IPS DF 4.7 (cell line): ENCODE measurements at regions not wholly inside any gene's neighbourhood (a gene's known extent, or its start where the extent isn't known, plus 50 kb on each side); places are given as distances from the start of the nearest gene placed in this dataset.
"Not testable (repeated sequence)": the region's sequence is repeated elsewhere in the genome, so short reads cannot be mapped to it uniquely, and the experiment has no call there.

Source experiments
- DNase-seq: peaks from one replicate; pipeline ENCODE4 v3.0.0-alpha.2; 2013; ENCODE audit warnings: low spot score; ENCODE audit errors: extremely low read depth

DNA sequence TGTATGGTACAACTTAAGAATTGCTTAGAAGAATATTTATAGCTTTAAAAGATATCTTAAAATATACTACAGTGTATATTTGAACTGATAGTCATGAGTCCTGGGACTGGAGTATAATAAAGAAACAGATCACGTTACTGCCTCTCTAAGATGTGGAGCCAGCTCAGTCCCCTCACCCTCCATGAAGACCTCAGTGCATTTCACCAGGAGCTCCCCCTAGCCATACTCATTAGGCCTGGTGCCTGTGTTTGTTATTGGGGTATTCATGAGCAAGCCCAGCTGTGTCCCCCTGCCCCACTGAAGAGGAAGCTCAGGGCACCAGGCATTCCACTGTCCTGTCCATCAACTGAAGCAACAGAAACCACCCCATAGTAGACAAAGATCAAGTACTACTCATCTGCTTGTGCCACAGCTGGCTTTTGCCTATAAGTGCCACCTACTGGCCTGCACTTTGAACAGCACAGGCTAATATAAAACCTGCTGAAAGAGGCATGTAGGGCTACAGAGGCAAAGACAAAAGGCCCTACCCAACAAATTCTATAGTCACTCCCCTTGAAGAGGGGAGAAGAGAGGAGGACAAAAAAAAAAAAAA lies 850.2 kb upstream of the NUDT12 start:
- DNase-seq = peak; percentile 38

DNA sequence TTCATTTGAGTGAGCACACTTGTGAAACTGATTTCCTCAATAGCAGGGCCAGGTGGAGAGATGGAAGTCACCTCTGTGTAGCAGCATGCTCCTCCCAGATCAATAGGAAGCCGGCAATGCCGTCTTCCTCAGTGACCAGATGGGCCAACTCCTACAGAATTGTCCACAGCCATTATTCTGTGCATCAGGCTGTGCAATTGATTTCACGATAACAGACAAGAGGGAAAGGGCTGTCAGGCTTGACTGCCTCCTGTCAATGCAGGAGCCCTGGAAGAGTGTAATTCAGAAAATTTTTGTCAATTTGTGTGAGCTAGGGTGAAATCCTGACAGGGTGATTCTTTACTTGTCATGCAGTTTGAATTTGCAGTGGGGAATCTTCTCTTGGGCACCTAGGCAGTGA lies 838.4 kb upstream of the NUDT12 start:
- no peak for DNase-seq

DNA sequence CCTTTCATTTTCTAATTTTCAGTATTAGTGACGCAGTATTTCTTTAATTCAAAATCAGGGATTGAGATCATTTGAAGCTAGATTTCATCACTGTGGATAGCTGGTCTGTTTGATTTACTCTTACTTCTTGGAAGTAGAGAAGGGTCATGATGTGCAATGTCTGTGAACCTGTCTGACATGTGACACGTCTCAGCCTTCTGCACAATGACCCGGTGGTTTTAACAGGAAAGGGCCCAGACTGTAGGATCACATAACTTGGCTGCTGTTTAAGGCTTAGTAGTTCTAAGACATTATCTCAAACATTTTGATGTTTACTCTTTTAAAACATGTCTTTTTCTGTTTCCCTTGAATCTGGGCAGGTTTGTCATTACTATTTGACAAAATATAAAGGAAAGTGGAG lies 823.3 kb upstream of the NUDT12 start:
- DNase-seq = no peak

DNA sequence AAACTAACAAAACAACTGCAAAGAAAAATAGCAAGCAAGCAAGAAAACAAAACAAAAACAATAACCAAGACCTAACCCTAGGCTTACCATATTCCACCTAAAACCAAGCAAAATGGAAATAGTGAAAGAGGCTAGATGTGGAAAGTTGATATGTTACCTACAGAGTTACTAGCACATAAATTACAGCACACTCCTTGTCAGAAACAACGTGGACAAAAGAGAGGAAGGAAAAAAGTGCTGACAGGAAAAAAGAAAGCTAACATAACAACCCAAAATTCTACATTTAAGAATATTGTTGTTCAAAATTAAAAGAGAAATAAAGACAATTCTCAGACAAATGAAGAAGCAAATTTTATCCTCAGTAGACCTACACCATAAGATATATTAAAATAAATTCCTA lies 812.8 kb upstream of the NUDT12 start:
- no peak for DNase-seq

DNA sequence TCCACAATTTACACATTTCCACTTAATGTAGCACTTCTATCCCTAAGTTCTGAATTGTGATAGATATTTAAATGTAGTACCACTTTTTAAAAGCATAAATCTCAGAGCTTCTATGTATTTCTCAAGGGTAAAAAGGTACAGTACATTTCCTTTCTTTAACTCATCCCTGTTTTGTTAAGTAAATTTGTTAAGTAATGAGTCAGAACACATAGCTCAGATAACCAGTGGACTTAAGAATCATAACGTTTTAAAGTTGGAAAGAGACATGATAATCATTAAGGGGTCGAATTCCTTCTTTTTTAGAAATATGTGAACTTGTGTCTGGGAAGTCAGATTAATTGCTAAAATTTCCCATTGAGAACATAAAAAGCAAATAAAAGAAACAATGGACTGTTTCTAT lies 810.2 kb upstream of the NUDT12 start:
- no peak for DNase-seq

DNA sequence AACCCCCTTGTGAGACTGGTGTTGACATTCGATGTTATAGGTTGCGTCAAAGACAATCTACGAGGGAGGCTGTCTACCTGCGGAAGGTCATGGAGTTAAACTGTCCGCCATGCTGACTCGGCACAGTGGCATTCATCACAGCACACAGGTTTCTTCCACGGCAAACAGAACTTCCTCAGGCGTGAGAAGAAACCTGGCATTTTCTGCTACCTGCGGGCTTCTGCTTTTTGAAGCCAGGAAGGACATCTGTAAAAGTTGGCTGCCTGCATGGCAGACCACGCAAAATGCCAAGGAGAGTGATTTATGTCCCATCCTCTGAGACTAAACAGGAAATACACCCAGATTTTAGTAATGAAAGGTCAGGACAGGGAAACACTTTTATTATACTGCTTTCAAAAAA lies 809.8 kb upstream of the NUDT12 start:
- no peak for DNase-seq

DNA sequence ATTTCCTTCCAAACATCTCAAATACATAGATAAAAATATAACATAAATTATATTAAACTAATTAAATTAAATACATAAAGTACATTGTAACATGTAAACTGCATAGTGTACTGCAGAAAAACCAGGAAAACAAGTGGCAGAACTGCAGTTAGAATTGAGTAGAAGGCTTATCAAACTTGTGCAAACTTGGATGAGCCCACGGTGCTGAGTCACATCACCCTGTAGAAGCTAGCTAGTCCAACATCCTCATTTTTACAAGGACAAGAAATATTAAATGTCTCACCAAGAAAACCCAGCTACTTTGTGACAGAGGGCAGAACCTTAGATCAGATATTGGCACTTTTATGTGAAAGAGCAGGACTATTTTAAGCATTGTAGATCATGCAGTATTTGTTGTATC lies 807.9 kb upstream of the NUDT12 start:
- DNase-seq = no peak

DNA sequence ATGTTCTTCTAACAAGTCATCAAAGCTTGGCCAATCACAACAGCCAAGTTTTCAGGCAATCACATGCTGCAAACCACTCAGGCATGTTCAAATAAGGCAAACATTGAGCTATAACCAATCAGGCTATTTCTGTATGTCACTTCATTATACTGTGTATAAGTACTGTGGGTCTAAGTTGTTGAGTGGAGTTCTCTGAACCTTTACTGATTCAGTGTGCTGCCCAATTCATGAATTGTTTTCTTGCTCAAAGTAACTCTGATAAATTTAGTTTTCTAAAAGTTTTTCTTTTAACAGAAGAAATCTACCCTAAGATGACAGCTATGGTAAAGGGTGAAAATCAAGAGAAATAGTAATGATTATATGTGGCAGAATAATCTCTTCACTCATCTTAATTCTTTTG lies 805.4 kb upstream of the NUDT12 start:
- DNase-seq = no peak

DNA sequence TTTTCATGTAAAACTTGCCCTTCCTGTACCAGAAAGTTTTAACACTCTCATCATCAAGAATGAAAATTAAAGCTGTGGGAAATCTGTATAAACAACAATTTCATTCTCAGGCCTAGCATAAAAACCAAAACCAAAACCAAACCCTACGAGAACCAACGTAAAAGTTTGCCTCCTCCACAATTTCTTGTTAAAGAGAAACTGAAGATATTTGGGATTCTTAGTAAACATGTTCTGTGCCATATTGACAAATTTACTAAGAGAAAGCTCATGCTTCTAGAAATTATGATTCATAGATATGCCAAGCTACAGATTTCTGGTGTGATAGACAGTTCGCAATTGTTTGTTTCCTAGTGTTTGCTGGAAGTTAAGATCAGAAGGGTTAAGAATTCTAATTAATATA lies 801.0 kb upstream of the NUDT12 start:
- DNase-seq = no peak

DNA sequence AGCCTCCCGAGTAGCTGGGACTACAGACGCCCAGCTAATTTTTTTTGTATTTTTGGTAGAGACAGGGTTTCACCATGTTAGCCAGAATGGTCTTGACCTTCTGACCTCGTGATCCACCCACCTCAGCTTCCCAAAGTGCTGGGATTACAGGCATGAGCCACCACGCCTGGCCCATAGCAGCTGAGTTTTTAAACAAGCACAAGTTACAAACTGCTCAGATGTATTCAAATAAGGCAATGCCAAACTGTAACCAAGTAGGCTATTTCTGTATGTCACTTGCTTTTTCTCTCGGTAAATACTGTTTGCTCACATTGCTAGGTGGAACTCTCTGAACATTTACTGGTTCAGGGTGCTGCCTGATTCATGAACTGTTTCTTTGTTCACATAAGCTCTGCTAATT lies 799.3 kb upstream of the NUDT12 start:
- DNase-seq = no peak

DNA sequence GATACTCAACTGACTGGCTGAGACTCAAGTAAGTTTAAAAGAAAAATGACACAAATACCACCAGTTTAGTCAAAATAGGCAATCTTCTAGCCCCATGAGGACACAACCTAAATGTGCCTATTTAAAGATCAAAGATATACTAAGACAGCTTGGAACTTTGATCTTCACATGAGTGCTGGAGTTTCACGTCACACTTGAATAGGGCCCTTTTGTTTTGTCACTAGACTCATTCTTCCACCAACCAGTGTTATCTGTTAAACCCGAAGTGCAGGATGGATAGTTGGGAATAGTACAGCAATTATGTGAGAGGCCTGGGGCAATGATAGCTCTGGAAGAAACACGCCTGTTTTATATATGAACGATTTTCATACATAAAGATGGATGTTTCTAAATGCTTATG lies 792.8 kb upstream of the NUDT12 start:
- no peak for DNase-seq

DNA sequence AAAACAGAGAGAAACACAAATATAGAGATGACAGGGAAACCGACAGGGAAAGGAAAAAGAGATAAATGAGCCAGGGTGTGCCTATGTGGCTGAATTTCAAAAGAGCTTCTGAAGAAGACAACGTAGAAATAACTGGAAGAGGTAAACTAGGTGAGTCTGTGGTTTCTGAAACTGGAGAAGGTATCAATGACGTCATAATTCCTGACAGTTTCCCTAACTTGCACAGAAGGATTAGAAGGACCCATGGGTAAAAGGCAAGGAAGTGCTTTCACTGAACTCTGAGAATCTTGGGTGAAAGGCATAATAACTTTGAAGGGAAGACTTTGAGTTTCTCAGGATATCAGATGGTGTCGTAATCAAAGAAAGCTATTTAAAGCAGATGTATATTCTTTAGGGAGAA lies 790.8 kb upstream of the NUDT12 start:
- DNase-seq = no peak

DNA sequence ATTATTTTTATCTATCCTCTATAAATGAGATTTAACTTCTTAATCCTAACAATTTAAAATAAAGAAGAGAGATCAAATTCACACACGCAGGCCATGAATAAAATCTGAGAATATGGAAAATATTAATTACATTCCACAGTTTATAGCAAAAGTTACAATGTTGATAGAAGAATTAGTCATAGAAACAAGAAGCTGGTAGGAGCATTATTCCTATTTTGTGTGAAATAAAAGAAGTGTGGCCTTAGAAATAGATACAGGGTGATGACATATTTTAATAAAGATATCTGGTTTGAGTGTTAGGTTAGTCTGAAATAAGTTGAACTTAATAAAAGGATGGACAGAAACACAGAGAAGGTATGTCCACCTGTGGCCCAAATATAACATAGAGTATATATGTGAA lies 790.4 kb upstream of the NUDT12 start:
- no peak for DNase-seq

DNA sequence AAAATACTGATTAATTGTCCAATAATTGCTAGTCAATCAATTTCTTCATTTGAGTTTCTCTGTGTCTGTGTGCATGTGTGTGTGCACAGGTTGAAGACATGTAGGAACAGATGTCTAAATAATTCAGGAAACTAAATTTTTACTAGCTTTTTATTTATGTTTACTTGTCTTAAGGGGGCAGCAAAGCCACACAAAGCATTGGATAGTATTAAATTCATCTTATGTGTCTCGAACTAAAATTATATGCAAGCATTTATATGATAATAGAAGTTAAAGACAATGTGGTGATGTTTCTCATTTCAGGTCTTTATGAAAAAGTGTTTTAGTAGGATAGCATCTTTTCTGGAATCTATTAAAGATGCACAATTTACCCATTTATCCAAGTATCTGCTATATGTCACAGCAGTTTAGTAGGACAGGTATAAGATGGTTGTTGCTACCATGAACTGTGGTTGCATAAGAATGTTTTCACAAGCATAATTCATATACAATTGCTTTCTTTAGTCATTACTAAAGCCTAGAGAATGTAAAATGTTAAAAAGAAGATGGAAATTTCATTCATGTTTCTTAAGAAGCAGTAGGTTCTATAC lies 784.6 kb upstream of the NUDT12 start:
- no peak for DNase-seq

DNA sequence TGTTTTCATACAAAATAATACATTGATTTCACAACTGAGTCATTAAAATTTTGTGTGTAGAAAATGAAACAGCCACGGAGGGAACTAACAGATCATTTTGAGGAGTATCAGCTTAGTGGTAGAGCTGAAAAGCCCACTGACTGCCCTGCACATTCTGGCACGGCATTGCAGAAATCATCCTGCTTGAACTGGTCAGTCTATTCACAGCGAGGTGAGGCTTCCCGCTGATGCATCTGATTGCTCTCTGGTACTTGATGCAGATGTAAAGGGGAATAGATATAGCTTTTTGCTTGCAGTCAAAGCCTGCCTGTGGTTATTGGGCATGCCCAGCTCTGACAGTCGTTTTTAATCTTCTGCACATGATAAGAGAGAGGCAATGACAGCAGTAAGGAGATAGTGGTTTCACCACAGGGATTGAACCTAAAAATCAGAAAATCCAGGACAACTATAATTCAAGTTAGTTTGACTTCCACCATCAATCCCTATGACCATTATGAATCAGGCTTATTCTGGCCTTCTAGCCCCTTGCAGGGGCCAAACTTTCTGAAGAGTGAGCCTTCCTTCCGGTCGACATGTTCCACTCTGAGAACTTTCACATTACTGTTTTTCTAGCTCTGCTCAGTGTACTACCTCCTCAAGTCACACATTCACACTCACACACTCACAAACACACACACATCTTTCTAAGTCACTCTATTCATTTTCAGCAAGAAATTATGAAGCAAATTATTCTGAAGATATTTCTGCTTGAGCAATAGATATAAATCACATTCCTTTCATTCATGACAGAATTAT lies 782.8 kb upstream of the NUDT12 start:
- no peak for DNase-seq

DNA sequence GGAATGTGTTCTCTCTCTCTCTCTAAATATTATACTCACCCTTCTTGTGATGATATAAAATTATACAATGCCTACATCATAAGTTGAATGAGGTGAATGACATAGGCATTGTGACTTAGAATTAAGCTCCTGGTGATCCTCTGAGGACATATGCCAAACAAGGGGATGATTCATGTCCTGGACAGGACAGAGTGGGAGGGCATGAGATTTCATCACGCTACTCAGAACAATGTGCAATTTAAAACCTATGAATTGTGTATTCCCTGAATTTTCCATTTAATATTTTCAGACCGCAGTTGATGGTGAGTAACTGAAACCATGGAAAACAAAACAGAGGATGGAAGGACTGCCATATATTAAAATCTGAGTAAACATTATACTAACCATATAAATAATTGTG lies 782.2 kb upstream of the NUDT12 start:
- no peak for DNase-seq

DNA sequence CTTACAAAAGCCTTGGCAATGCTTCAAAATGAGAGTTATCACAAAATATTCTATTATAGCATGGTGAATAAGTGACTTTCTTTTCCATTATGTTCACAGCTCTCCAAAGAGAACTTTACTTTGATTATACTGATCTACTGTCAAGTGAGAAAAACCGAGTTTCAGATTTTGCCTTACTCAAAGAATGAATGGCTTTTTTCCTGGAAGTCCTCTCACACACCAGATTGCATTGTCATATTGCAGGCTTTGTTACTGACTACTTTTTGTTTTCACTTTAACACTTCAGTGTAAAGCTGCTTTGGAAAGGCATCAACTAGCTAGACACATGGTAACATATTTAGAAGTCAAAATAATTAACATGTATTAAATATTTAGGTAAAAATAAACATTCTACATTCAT lies 765.2 kb upstream of the NUDT12 start:
- DNase-seq = no peak

DNA sequence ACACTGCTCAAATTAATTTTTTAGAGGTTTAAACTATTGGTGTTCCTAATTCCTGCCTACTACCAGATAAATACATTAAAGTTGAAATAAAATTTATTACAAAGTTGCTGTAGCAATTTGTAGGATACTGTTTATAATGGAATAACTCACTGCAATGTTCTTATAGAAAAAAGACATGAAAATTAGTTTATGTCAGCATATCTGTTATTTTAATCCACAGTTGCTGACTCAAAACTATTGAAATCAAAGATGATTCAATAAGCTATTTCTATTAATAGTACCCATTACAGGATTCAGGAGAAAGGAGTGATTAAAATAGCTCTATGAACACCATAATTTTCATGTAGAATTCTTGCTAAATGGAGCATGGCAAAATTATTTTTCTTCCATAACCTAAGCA lies 764.4 kb upstream of the NUDT12 start:
- no peak for DNase-seq

DNA sequence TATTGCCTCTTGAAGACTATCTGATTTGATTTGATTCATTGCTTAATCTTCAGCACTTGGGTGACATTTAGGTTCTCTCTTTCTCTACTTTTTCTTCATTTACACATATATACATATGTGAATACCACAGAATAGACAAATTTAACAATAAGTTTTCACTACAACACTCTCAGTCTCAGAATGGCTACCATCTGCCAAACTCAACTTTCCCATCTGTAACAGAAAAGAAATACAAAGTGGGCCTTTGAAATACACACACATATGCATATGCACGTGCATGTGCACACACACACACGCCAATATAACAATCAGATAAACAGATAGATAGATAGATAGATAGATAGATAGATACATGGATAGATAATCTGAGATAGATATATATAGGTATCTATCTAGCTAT lies 762.8 kb upstream of the NUDT12 start:
- no peak for DNase-seq

DNA sequence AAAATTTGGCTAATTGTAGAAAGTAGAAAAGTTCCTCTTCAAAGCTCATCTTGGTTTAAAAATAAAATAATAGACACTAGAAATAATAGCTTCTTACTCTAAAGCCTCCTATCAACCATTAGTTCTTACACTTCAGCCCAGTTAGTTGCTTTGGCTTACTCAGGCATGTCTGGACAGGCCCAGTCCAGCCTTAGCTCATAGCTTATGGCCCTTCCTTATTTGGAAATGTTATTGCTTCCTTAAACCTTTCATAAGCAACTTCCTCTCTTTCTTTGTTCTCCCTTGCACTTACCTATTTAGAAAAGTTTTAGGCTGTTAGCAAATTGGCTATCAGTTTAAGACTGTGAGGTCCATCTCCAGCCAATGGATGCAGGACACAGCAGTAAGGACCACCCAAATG lies 754.1 kb upstream of the NUDT12 start:
- DNase-seq = not testable (repeated sequence)

DNA sequence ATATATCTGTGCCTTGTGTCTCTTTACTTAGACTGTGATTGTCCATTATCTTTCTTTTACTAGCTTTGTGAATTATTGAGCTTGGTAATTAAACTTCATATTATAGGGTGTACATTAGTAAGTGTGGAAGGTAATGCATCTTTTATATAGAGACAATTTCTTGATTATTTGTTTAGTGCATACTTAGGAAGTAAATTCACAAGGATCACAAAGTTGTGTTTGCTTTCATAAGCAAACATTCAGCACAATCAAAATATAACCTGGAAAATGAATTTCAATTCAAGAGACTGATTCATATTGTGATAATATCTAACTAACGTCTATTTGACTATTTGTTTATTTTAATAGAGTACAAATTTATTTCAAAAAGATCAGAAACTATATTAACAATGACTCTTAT lies 749.9 kb upstream of the NUDT12 start:
- DNase-seq = no peak

DNA sequence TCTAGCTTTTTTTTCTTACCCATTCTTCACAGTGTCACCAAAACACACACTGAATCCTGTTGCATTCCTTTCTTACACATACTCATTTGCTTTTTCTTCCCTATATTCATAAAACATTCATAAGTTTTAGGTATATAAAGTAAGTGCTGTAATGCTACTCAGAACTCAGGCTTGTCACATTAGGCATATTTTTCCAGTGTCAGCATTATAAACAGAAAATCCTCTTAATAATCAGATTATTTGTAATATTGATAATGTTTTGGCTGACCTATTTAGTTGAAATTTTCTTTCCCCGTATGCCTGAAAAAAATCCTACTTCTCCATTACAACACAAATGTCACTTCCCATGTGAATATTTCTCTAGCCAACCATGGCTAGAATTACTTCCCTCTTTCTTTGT lies 743.0 kb upstream of the NUDT12 start:
- no peak for DNase-seq
